Stimulated activated CD4-positive, alpha-beta T cell treated with anti-CD3 and anti-CD28 coated beads, Interleukin-4, amount 100 ng/mL, for 1 hour (primary cell): ENCODE measurements at regions not wholly inside any gene's neighbourhood (a gene's known extent, or its start where the extent isn't known, plus 50 kb on each side); places are given as distances from the start of the nearest gene placed in this dataset.
"Not testable (repeated sequence)": the region's sequence is repeated elsewhere in the genome, so short reads cannot be mapped to it uniquely, and the experiment has no call there.

ENCODE experiments used
- DNase-seq: peaks from one replicate; pipeline ENCODE4 v3.0.0-alpha.2; 2020

DNA sequence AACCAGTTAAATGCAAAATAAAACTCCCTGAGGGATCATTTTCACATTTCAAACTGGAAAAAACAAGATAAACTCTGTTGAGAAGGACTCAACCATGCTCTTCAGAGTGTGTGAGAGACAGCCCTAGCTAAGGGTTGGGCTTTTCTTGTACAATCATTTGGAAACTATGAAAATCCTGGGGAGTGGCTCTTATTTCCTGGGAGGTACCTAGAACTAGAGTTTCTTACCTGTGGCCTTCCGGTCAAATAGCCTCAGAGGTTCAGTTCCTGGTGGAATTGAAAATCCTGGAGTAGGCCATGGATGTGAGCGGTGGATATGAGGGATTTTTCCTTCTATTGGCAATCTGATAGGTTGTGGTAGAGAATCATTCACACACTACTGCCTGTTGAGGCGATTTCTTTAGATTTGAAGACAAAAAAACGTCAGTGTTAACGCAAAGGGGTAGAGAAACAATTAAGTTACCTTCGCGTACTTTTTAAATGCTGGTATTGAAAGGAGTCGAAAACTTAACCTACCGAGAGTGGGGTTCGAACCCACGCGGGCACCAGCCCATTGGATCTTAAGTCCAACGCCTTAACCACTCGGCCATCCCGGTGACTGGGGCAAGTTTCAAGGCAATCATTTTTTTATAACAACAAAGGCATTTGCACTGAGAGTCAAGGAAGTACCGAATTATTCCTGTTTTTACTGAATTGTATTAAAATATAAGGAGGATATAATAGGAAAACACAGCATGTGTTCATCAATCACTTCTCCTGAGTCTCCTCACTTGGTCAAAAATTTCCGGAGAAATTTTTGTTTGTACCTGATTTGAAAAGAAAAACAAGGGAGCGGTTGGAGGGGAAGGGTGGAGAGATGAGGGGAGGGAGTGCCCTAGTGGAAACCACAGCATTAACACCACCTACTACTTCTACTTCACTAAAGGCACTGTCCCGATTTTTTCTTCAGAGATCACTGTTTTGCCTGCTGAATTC lies 191.3 kb downstream of the OR2B2 start:
- no peak for DNase-seq

DNA sequence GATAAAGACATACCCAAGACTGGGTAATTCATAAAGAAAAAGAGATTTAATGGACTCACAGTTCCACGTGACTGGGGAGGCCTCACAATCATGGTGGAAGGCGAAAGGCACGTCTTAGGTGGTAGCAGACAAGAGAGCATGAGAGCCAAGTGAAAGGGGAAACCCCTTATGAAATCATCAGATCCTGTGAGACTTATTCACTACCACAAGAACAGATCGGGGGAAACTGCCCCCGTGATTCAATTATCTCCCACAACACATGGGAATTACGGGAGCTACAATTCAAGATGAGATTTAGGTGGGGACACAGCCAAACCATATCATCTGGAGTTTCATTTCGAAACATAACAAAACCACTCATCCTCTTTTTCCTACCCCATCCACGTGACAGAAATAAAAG lies 193.2 kb downstream of the OR2B2 start:
- peak; percentile 7 for DNase-seq

DNA sequence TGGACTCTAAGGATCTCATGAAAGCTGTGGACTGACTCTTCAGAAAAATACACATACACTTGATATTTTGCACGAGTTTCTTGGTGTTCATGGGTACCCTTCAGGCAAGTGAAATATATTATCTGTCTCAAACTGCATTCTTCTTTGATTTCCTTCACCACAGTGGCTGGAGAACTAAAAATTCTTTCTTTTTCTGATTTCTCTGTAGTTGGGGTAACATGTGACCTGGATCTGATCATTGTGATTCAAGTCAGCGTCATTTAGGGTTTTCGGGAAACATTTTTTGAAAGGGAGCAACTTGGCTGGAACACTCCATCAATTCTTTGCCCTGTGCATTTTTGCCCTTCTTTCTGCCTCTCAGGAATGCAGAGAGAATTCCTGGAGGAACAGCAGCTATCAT lies 205.8 kb downstream of the OR2B2 start:
- DNase-seq, result no peak

DNA sequence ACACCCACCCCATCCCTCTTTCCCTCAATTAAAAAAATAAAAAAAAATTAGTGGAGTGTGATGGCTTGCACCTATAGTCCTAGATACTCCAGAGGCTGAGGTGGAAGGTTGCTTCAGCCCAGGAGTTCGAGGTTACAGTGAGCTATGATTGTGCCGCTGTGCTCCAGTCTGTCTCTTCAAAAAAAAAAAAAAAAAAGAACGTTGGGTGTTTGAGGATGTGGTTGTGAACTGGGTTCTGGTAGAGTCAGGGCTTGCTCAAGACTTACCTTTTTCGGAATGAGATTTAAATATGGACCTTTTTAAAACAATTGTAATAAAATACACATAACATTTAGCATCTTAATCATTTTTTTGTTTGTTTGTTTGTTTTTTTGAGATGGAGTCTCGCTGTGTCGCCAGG lies 211.9 kb downstream of the OR2B2 start:
- DNase-seq, result no peak

DNA sequence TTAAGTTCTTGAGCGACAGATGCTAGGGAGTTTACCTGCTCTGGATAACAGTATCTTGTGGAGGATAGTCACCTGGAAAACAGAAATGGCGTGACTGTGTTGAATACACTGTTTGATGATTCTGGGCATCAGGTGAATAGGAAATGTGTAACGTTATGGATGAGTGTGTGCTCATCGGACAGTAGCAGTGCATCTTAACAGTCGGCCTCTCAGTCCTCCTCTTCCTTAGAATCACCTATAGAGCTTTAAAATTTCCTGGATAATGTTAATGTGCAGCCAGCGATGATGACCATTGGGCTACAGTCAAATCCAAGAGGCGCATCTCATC lies 217.7 kb downstream of the OR2B2 start:
- DNase-seq, result no peak

DNA sequence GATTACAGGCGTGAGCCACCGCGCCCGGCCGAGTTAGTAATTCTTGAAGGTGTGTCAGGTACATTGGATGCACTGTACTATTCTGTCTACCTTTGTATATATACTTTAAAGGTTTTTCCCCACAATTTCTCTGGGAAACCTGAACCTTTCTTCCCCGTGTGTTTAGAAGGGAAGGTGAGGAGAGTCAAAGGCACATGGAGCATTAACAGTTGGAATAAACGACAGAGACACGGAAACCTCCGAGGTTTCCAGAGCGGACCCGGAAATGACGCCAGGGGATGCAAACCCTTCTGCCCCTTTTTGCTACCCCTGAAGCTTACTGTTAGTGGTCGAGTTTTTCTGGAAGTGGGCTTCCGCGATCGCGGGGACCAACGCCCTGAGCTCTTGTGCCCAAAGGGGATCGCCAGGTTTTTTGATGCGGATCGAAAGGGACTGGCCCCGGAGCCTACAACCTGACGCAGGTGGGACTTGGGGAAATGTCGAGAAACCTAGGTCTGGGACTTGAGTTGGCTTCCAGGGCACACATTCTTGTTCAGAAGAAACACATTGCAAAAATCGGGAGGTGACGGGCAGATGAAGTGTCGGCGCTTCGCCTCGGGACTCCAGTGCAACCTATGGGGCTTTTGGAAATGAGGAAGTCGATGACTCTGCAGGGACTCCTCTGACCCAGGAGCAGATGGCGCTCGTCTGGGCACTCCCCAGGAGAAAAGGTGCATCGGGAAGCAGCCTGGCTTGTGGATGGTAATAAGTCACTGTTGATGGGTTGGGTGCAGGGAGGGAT lies 218.2 kb downstream of the OR2B2 start:
- peak; percentile 31 for DNase-seq

DNA sequence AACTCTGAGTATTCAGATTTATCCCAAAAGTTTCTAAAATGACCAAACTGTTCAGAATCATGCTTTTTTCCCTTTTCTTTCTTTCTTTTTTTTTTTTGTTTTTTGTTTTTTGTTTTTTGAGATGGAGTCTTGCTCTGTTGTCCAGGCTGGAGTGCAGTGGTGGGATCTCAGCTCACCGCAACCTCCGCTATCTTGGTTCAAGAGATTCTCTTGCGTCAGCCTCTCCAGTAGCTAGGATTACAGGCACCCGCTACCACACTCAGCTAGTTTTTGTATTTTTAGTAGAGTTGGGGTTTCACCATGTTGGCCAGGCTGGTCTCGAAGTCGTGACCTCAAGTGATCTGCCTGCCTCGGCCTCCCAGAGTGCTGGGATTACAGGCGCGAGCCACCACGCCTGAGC lies 219.2 kb upstream of the ZNF184 start:
- not testable (repeated sequence) for DNase-seq

DNA sequence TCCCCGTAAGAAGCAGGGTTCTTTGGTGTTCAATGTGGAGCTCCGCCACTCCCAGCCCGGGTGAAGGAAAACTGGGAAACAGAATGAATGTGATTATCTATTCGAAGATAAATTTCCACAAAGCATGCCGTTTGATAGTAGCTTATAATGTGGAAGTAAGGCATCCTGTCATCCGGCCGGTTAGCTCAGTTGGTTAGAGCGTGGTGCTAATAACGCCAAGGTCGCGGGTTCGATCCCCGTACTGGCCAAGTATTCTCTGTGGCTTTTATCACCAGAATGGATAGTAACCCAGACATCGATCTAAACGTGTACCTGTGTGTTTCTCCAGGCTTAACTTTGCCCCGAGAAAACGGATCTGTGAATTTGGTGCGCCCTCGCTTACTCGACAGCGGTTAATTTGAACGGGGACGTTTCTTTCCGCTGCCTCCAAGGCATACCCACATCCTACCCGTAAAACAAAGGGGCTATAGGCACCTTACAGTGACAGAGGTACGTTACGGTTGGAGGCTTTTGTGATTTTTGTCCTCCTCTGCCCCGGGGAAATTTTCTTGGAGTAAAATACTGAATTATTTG lies 215.2 kb upstream of the ZNF184 start:
- DNase-seq, result peak; percentile 85

DNA sequence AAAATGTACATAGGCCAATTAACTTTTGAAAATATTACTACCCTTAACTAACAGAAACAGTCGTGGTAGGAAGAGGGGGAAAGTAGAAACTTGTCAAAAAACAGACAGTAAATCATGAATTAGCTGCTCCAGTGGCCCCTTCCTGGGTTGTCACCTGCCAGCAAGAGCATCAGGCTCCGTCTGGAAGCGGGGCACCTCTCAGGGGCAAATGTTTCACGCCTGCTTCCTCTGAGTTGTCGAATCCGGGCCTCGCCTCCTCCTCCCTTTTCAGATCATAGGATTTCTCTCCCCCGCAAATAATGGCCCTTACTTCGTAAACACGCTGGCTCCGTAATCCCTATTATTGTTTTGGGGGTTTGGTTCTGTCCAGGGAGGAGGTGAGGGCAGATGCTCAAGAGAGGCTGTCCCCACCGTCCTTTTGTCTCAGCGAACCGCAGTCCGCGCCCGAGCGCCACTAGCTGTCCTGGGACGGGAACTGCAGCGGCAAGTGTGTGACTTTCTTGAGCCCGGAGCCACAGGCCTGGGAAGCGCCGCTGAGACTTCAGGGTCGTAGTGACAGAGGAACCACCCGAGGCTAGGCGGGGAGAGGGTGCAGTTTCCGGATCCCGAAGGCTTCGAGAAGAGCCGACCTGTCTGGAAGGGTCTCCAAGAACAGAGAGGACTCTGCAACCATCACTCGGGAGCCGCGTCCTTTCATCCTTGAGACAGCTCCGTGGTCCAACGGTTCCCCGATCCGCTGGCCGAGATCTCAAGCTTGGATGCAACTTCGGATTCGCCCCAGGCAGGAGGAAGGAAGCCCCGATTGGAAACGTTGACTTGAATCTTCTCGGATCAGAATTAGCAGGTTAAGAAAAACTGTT lies 214.5 kb upstream of the ZNF184 start:
- DNase-seq, result peak; percentile 79

DNA sequence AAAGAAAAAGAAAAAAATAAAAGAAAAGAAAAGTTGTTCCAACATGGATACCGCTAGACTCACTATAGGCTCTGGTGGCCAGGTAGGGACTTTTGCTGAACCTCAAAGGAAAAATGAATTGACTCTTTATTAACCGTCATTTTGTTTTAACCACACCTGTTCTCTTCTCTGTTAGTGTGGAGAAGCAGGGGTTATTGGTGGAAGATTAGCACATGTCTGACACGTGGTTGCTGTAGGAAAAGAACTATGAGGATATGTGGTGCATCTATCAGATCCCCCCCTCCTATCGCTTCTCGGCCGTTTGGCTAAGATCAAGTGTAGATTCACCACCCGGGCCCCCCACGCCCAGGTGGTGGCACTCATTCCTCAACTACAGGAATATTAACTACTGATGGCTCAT lies 212.4 kb upstream of the ZNF184 start:
- no peak for DNase-seq

DNA sequence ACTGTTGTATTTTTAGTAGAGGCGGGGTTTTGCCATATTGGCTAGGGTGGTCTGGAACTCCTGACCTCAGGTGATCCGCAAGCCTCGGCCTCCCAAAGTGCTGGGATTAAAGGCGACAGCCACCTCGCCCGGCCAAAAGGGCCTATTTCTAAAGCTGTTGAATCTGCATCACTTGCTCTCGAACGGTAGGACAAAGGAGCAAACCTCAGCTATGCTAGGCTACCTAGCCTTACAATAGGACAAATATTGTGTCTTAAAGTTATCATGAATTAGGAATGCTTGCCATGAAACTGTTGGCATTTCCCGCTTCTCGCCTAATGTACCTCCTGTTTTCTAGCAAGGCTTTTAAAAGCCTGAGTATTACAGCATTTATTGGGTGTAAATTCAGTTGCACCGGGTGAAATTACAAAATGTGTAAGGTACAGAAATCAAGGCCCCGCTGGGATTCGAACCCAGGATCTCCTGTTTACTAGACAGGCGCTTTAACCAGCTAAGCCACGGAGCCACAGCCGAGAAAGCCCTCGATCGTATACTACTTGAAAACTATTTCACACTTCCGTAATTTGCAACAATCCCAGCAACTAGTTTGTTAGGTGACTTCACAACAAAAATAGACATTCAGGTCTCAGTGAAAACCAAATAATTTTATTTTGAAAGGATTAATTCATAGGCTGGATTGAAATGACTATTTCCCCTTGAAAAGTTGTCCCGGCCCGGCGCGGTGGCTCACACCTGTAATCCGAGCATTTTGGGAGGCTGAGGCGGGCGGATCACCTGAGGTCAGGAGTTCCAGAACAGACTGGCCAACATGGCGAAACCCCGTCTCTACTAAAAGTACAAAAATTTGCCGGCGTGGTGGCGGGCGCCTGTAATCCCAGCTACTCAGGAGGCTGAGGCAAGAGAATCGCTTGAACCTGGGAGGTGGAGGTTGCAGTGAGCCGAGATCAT lies 211.6 kb upstream of the ZNF184 start:
- peak; percentile 48 for DNase-seq

DNA sequence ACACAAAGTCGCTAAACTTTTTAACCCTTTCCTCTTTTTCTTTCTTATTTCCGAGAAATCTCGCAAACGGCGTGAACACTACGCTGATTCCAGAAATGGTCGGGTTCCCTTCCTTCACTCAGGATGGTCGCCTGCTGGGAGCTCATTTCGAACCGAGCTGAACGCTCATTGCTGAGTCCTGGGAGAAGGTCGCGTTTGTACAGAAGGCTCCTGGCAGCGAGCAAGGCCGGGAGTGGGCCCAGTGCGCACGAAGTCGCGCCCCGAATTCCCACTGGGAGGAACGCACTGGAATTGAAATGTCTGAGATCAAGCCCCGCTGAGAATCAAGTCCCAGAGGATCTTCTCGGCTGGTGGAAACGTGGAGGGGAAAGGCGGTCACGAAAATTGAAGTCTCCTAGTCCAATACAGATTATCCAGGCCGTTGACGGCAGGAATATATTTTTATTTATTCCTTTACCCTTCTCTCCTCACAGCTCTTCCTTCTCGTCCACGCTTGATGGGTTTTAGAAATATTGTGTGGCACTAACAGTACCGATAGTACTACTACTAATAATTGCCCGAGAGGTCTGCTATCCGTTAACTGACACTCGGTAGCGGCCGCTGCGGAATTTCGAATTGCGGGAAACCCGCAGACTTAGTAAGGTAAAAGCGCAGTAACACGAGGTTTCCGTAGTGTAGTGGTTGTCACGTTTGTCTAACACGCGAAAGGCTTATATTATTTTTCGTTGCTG lies 207.2 kb upstream of the ZNF184 start:
- DNase-seq, result no peak

DNA sequence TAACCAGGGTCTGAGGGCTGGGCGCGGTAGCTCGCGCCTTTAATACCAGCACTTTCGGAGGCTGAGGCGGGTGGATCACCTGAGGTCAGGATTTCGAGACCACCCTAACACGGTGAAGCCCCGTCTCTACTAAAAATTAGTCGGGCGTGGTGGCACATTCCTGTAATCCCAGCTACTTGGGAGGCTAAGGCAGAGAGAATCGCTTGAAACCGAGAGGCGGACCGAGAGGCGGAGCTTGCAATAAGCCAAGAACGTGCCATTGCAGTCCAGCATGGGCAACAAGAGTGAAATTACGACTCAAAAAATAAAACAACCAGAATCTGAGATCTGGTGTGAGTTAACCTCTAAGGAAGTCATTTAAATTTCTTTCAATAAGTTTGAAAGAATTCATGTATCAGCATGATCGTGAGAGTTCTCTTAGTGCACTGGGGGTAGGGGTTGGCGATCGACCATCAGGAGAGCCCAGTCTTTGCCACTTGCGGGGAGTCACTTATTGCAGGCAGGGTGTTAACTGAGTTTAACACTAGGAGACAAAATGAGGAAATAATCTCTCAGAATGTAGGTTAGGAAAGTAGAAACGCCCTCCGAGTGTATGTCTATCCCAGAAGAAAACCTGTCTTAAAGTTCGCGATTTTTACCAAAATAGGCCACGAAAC lies 206.5 kb upstream of the ZNF184 start:
- DNase-seq, result no peak

DNA sequence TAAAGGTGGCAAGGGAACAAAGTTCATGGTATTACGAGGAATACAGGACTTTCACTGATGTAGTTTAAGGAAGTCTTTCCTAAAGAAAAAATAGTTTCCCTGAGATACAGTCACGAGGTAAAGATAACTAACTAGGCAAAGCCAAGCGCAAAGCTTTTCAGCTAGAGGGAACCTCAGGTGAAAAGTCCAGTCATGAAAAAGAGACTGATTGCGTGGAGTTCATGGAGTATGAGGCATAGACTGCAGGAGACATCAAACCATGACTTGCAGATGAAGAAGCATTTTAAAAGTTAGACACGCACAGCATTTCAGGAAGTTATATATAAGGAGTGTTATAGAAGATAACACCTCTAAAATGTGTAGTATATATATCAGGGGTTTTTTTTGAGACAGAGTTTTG lies 205.6 kb upstream of the ZNF184 start:
- DNase-seq, result no peak

DNA sequence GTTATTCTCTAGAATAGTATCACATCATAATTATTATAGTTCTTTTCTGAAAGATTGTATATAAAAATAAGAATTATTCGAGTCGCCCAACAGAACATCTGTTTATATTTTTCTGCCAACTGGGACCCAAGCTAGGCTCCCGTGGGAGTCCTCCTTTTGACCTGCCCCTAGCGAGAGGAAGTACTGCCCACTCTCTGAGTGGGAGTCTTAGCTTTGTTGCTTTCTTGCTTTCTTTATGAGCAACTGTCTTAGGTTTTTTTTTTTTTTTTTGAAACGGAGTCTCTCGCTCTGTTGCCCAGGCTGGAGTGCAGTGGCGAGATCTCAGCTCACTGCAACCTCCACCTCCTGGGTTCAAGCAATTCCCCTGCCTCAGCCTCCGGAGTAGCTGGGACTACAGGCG lies 202.0 kb upstream of the ZNF184 start:
- no peak for DNase-seq

DNA sequence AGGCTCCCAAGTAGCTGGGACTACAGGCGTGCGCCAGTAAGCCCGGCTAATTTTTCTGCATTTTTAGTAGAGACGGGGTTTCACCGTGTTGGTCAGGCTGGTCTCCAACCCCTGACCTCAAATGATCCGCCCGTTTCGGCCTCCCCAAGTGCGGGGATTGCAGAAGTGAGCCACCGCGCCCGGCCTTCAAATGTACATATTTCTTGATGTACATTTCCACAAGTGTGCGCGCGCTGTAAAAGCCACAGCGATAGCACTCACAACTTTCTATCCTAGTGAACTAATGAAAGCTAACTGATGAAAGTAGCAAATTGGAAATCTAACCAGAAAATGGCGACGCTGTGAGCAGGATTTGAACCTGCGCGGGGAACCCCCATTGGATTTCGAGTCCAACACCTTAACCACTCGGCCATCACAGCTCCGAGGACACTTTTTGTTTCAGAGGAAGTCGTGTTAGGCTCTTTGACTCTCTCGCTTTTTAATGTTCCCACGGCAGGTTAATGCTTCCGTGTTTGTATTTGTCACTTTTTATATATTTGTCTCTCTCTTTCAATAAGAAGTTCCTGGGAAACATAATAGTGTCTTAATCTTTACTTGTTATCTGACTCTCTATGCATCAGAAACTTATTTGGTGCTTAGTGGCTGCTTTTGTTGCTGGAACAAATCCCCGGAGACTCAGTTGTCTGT lies 199.4 kb upstream of the ZNF184 start:
- no peak for DNase-seq

DNA sequence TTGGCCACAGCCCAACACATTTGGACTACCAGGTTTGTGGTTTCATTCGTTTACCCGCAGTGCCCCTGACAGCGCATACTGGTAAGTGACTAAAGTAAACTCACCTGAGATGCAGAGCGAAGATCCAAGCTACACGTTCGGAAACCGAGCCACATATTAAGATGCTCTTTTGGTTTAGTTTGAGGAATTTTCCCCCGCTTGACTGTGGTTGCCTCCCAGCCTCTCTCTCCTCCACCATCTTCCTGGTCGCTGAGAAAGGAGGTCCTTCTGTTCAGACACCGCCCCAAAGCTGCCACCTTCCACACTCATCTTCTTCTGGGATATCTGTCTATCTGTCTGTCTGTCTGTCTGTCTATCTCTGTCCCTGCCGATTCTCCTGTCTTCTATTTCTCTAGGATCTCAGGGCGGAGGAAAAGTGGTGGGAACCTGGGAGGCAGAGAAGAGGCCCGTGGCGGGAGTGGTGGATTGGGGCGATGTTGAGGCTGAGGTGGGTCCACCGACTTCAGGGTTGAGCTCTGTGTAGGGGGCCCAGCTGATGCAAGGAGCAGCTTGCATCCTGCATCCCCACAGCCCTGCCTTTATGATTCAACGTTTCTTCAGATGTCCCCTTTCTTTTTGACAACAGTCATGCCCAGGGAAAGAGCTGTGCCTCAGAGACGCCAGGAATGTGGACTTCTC lies 196.9 kb upstream of the ZNF184 start:
- no peak for DNase-seq

DNA sequence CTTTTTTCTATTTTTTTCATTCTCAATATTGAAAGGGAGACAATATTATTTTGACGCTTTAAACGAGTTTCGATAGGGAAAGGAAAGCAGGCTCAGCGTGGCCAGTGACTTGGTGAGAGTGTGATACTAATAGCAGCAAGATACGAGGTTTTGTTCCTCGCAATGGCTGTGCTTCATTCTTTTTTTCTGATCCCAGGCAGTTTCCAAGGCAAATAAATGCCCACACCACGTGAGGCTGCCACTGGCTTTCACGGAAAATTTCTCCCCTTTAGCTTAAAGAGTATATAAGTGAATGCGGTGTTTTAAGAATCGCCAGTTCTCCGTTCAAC lies 196.4 kb upstream of the ZNF184 start:
- DNase-seq, result no peak
